Neutrophil (primary cell): ENCODE measurements at regions not wholly inside any gene's neighbourhood (a gene's known extent, or its start where the extent isn't known, plus 50 kb on each side); places are given as distances from the start of the nearest gene placed in this dataset.

Experiments
- H3K27ac ChIP-seq: fragments of 200-600 bp; sonication (generic); 2 replicates; pipeline ENCODE4 v1.5.1; 2016; ENCODE audit warnings: mild to moderate bottlenecking, moderate library complexity
- H3K27me3 ChIP-seq: fragments of 200-600 bp; sonication (generic); 2 replicates; pipeline ENCODE4 v1.6.0; 2016; ENCODE audit warnings: mild to moderate bottlenecking
- H3K36me3 ChIP-seq: fragments of 200-600 bp; sonication (generic); 2 replicates; pipeline ENCODE4 v1.5.1; 2017
- H3K4me1 ChIP-seq, 2 experiments: fragments of 200-600 bp in 1 of 2; sonication (generic) in 1 of 2; 1 replicate in 1 of 2; 2 replicates in 1 of 2; pipeline versions ENCODE4 v1.5.1 to v1.6.1; 2013 to 2016; ENCODE audit warnings: low read depth in 1 of 2, low read length in 1 of 2, mild to moderate bottlenecking in 1 of 2, moderate library complexity in 1 of 2; ENCODE audit not compliant: control insufficient read depth in 1 of 2, insufficient read depth in 1 of 2
- H3K4me3 ChIP-seq, 2 experiments: fragments of 200-600 bp in 1 of 2; sonication (generic) in 1 of 2; 1 replicate in 1 of 2; 2 replicates in 1 of 2; pipeline ENCODE4 v1.5.1; 2013 to 2016; ENCODE audit warnings: low read depth in 1 of 2, low read length in 1 of 2, mild to moderate bottlenecking in 1 of 2, moderate library complexity in 1 of 2
- H3K9me3 ChIP-seq: fragments of 200-600 bp; sonication (generic); 2 replicates; pipeline ENCODE4 v1.5.1; 2016
- TF ChIP-seq, protein P1 (sequence below): fragments of 200-600 bp; sonication (generic); IDR thresholded peaks from 2 replicates; pipeline ENCODE4 v1.5.1; 2016; ENCODE audit warnings: antibody characterized with exemption

DNA sequence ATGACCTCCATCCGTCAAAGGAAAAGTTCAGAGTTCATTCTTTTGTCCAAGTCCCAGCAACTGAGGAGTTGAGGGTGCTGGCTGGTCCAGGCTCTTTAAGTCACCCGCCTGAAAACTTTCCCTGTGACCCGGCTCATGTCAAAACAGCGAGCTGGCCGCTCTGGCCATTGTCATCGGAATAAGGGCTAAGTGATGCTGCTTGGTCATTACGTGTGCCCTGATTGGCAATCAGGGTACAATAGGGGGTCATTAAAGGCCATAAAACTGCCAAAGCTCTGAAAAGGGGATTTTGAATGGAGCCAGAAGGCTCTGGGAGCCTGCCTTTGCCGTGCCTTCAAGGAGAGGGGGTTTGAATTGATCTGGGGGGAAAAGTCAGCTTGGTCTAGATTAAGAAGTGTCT lies 88.5 kb upstream of the IRX3 start:
- Histone ChIP-seq H3K27ac (no peak overlapping the region), H3K36me3 (no peaks in the 10 kb centered on the region), H3K4me3 (no peak overlapping the region), H3K4me1 (no peaks in the 10 kb centered on the region), H3K9me3 (no peaks in the 10 kb centered on the region), H3K27me3 (peaks cover 73% of the 10 kb centered on the region)
- TF ChIP-seq, protein P1, sequence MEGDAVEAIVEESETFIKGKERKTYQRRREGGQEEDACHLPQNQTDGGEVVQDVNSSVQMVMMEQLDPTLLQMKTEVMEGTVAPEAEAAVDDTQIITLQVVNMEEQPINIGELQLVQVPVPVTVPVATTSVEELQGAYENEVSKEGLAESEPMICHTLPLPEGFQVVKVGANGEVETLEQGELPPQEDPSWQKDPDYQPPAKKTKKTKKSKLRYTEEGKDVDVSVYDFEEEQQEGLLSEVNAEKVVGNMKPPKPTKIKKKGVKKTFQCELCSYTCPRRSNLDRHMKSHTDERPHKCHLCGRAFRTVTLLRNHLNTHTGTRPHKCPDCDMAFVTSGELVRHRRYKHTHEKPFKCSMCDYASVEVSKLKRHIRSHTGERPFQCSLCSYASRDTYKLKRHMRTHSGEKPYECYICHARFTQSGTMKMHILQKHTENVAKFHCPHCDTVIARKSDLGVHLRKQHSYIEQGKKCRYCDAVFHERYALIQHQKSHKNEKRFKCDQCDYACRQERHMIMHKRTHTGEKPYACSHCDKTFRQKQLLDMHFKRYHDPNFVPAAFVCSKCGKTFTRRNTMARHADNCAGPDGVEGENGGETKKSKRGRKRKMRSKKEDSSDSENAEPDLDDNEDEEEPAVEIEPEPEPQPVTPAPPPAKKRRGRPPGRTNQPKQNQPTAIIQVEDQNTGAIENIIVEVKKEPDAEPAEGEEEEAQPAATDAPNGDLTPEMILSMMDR, result no peak

DNA sequence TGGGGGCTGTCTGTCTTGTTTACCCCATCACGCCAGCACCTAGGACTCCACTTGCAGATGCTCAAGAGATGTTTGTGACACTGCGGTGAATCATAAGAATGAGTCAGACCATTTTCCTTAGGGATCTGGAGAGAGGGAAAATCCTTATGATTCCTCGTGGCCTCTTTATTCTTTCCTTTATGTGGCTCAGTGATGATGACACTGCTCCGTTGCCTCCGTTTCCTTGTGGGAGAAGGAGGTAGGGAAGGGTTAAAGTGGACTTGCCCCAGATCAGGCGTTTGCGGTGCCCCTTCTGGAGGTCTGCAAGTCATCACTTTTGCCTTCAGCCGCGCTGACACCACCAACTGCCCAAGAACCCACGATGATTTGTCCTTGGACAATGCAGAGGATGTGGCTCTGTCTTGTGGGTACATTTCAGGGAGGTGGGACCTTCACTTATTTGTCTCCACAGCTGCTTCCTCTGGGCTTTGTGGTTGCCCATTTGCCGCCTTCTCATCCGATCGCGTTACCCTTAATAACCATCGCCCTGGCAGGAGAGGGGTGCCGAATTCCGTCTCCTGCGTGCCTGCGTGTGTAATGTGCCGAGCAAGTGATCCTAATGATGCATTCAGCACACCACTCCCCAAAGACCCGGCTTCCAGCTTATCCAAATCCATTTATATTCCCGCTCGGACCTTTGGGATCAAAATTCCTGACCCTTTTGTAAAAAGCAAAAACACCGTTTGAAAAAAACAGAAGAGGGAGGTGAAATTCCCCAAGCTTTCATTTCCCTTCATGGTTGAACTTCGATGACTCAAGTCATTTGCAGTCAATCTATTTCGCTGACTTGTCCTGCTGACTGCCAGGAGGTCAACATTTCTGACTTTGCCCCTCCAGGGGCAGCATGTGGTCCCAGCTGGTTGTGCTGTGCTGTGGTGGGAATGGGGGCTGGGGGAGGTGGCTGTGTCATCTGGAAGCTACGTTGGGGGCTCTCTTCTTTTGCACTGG lies 87.2 kb upstream of the IRX3 start:
- Histone ChIP-seq H3K36me3 (no peaks in the 10 kb centered on the region), H3K4me1 (no peaks in the 10 kb centered on the region), H3K9me3 (no peaks in the 10 kb centered on the region), H3K4me3 (no peak overlapping the region), H3K27me3 (peaks cover 86% of the 10 kb centered on the region), H3K27ac (no peak overlapping the region)
- TF ChIP-seq, protein P1, result no peak

DNA sequence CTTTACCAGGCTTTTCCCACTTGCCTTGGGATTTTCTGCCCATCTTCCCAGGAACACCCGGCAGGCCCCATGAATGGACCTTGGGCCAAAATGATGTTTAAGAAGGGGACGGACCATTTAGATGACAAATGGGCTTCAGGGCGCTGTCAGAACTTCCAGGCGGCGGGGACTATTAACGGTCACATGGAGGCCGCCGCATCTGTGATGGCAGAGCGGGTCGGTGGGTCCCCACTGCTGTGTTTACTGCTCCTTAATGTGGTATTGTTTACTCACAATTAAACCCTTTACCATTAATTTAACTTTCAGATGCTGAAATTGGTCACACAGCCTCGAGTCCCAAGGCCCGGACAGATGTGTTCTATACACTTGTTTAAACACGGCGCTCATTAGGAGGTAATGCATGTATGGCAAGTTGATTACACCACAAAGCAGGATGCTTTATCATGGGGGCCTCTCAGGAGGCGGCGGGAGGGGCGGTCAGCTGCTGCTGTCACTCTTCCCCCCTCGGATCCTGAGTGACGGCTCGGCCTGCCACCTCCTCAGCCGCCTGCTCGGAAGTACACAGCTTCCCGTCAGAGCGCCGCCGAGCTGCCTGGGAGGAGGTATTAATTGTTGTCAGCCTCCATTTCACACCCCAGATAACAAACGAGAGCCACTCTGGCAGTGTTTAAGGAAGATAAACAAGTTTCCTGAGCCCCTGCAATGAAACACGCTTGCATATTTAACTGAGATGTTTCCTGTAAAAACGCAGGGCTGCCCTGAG lies 83.9 kb upstream of the IRX3 start:
- Histone ChIP-seq H3K36me3 (no peaks in the 10 kb centered on the region), H3K4me3 (no peak overlapping the region), H3K4me1 (no peaks in the 10 kb centered on the region), H3K27me3 (peaks cover 67% of the 10 kb centered on the region), H3K27ac (no peak overlapping the region), H3K9me3 (no peaks in the 10 kb centered on the region)
- TF ChIP-seq, protein P1, result no peak

DNA sequence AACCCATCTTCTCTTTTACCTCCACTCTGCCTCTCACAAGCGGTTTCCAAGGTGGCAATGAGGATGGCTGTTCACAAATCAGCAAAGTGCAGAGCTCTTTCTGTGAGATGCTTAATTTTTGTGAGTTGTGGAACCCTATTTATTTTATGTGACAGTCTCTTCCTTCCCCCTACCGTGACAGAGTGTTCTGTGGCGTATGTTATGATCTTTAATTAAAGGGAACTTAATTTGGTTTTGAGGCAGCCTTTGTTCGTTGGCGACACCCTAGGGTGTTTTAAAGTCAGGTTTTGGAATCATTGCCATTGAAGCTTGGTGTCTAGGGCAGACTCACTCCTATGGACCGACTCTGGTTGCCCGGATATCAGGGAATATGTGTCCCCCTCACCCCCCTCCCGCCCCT lies 83.3 kb upstream of the IRX3 start:
- Histone ChIP-seq H3K36me3 (no peaks in the 10 kb centered on the region), H3K4me1 (no peaks in the 10 kb centered on the region), H3K27ac (no peak overlapping the region), H3K4me3 (no peak overlapping the region), H3K27me3 (peaks cover 62% of the 10 kb centered on the region), H3K9me3 (no peaks in the 10 kb centered on the region)
- TF ChIP-seq, protein P1, result no peak

DNA sequence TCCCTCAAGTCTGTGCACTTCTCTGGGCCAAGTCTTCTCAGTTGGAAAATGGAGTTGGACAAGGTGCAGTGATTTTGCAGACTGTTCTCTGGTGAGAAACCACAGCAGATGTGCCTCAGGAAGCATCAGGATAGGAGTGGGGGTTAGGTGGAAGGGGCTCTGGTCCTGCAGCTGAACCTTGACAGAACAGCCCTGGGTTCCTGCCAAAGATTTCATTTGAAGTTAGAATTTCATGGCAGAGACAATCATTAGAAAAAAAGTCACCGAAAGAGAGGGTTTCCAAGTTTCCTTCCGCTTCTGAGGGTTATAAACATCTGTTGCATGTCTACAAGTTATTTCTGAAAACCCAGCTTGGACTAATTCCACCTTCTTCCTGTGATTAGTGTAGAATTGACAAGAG lies 80.4 kb upstream of the IRX3 start:
- no peak overlapping the region for H3K27ac ChIP-seq
- H3K27me3 ChIP-seq, result peaks cover 56% of the 10 kb centered on the region
- TF ChIP-seq, protein P1, result no peak
- H3K36me3 ChIP-seq, result no peaks in the 10 kb centered on the region
- no peaks in the 10 kb centered on the region for H3K4me1 ChIP-seq
- H3K4me3 ChIP-seq, result no peak overlapping the region
- H3K9me3 ChIP-seq, result no peaks in the 10 kb centered on the region
